ENCODE measurements at regions not wholly inside any gene's neighbourhood (a gene's known extent, or its start where the extent isn't known, plus 50 kb on each side); places are given as distances from the start of the nearest gene placed in this dataset.

GRCh38 chr10:34922138-34922537, 107.0 kb upstream of the PARD3 start:
- no peak for TF ChIP-seq CTCF (conservative IDR thresholded peaks at IDR 0.05; ENCODE audit: low read length)
- no peak for TF ChIP-seq EZH2phosphoT487 (IDR thresholded peaks at IDR 0.05; ENCODE audit: borderline replicate concordance, low read depth, low read length)
